ENCODE measurements at regions not wholly inside any gene's neighbourhood (a gene's known extent, or its start where the extent isn't known, plus 50 kb on each side); places are given as distances from the start of the nearest gene placed in this dataset.

- TF ChIP-seq CTCF (IDR thresholded peaks at IDR 0.05; ENCODE audit: extremely low read depth, insufficient read depth, missing control alignments) = no peak
- in situ Hi-C loops (cut with MboI; ENCODE audit: low pct_unique_long_range_greater_than_20kb, low sequenced_read_pairs, unreplicated experiment) = no loop called here
- DNase-seq (ENCODE audit: low spot score) = no peak
Measured at GRCh38 chr17:55575058-55575636, 63.9 kb upstream of the SMIM36 start.

- in situ Hi-C loops (cut with MboI; ENCODE audit: low pct_unique_long_range_greater_than_20kb, low sequenced_read_pairs, unreplicated experiment) = no loop called here
- no peak for DNase-seq (ENCODE audit: low spot score)
- TF ChIP-seq CTCF (IDR thresholded peaks at IDR 0.05; ENCODE audit: extremely low read depth, insufficient read depth, missing control alignments) = no peak
Measured at GRCh38 chr17:55572599-55572998, 61.3 kb upstream of the SMIM36 start.

GRCh38 chr17:55572139-55572538, 60.9 kb upstream of the SMIM36 start:
- no peak for DNase-seq (ENCODE audit: low spot score)
- no peak for TF ChIP-seq CTCF (IDR thresholded peaks at IDR 0.05; ENCODE audit: extremely low read depth, insufficient read depth, missing control alignments)
- in situ Hi-C loops (cut with MboI; ENCODE audit: low pct_unique_long_range_greater_than_20kb, low sequenced_read_pairs, unreplicated experiment) = no loop called here

GRCh38 chr17:55571095-55571494, 59.8 kb upstream of the SMIM36 start:
- in situ Hi-C loops (cut with MboI; ENCODE audit: low pct_unique_long_range_greater_than_20kb, low sequenced_read_pairs, unreplicated experiment) = no loop called here

GRCh38 chr17:55570391-55570790, 59.1 kb upstream of the SMIM36 start:
- DNase-seq (ENCODE audit: low spot score) = no peak
- in situ Hi-C loops (cut with MboI; ENCODE audit: low pct_unique_long_range_greater_than_20kb, low sequenced_read_pairs, unreplicated experiment) = no loop called here
- no peak for TF ChIP-seq CTCF (IDR thresholded peaks at IDR 0.05; ENCODE audit: extremely low read depth, insufficient read depth, missing control alignments)

More at GRCh38 chr17:55571095-55571494, 59.8 kb upstream of the SMIM36 start:
- no peak for TF ChIP-seq CTCF (IDR thresholded peaks at IDR 0.05; ENCODE audit: extremely low read depth, insufficient read depth, missing control alignments)
- DNase-seq (ENCODE audit: low spot score) = no peak

GRCh38 chr17:55567240-55568214, 56.3 kb upstream of the SMIM36 start:
- DNase-seq (ENCODE audit: low spot score) = no peak
- TF ChIP-seq CTCF (IDR thresholded peaks at IDR 0.05; ENCODE audit: extremely low read depth, insufficient read depth, missing control alignments) = no peak
- in situ Hi-C loops (cut with MboI; ENCODE audit: low pct_unique_long_range_greater_than_20kb, low sequenced_read_pairs, unreplicated experiment) = no loop called here

Data from GM13977 (cell line).